GM12873 (cell line): ENCODE measurements at regions not wholly inside any gene's neighbourhood (a gene's known extent, or its start where the extent isn't known, plus 50 kb on each side); places are given as distances from the start of the nearest gene placed in this dataset.

ENCODE experiments used
- TF ChIP-seq, protein P1 (sequence below): IDR thresholded peaks from 2 replicates; pipeline ENCODE4 v1.5.1; 2012; ENCODE audit warnings: low read depth, mild to moderate bottlenecking, moderate library complexity, low read length, control low read depth; ENCODE audit not compliant: insufficient read depth; ENCODE audit errors: missing control alignments

DNA sequence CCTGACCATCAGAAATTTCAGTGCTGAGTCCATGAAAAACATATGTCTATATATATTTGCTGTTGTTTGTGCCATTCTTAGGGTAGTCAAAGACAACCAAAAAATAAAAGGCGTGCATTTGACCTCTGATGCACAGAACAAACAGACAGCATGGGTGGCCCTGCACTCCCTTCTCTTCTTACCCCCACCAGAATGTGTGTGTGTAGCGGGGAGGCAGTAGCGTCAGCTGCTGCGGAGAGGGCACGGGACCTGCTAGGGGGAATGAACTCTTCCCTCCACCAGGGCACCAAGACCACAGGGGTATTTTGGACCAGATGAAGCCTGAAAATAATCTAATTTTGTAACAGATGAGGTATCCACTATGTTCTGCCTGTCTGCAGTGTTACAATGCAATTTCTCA is 277.7 kb upstream of the ZNF32 start:
- TF ChIP-seq, protein P1, sequence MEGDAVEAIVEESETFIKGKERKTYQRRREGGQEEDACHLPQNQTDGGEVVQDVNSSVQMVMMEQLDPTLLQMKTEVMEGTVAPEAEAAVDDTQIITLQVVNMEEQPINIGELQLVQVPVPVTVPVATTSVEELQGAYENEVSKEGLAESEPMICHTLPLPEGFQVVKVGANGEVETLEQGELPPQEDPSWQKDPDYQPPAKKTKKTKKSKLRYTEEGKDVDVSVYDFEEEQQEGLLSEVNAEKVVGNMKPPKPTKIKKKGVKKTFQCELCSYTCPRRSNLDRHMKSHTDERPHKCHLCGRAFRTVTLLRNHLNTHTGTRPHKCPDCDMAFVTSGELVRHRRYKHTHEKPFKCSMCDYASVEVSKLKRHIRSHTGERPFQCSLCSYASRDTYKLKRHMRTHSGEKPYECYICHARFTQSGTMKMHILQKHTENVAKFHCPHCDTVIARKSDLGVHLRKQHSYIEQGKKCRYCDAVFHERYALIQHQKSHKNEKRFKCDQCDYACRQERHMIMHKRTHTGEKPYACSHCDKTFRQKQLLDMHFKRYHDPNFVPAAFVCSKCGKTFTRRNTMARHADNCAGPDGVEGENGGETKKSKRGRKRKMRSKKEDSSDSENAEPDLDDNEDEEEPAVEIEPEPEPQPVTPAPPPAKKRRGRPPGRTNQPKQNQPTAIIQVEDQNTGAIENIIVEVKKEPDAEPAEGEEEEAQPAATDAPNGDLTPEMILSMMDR, result no peak

DNA sequence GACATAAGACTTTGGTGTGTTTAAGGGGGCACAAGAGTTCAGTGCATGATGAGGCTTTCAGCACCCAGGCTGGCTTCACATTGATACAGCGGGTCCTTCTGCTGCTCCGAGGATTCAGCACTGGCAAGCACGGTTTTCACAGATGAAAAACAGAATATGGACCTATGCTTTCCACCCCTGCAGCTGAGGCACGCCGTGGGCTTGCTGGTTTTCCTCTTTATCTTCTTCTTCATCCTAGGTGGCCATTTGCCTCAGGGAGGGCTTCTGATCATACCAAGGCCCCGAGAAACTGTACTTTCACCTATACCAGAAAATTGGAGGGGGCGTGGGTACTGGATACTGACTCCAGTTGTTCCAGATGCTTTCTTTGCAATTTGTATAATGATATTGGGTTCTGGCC is 277.1 kb upstream of the ZNF32 start:
- TF ChIP-seq, protein P1, result no peak

DNA sequence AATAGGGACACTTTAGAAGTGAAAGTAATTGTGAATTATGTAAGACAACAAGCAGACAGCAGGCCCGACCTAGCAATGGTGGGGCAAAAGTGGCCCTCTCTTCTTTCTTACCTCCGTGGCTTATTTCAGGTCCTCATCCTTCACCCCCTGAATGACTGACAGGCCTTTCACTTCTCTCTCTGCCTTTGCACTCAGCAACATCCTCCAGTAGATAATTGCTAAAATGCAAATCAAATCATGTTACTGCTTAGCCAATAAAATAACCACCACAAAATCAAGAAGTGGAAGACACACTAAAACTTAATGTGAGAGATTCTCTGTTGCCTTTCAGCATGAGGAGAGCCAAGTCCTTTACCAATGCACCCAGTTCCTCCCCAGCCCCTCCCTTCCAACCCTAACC is 274.6 kb upstream of the ZNF32 start:
- TF ChIP-seq, protein P1, result no peak

DNA sequence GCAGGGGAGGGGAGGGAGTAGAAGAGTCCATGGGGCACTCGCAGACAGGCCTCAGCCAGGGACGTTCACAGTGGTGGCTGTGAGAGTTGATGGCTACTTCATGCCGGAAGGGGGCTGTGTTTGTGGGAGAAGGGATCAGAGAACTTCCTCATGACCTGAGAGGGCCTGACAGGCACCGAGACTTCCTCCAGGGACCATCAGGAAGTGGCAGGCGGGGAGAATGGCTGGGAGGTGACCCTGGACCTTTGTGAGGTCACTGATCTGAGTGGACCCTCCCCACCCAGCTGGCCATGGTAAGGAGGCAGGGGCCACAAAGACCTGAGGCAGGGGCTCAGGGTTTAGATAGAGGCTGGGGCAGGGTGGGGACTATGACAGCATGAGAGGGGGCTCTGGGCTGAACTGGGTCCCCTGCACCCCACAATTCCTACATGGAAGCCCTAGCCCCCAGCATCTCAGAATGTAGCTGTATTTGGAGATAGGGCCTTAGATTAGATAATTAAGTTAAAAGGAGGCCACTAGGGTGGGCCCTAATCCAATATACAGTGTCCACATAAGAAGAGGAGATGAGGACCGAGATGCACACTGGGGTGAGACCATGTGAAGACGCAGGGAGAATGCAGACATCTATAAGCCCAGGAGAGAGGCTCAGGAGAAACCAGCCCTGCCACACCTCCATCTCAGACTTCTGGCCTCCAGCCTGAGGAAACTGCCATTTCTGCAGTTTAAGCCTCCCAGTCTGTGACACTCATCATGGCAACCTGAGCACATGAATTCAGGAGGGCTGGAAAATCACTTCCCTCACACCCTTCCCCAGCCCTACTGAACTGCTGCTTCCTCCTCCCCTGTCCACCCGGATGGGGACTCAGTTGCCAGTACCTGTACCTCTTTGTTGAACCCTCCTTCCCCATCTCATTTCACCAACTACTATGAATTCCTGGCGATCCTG is 273.9 kb upstream of the ZNF32 start:
- TF ChIP-seq, protein P1, result no peak

DNA sequence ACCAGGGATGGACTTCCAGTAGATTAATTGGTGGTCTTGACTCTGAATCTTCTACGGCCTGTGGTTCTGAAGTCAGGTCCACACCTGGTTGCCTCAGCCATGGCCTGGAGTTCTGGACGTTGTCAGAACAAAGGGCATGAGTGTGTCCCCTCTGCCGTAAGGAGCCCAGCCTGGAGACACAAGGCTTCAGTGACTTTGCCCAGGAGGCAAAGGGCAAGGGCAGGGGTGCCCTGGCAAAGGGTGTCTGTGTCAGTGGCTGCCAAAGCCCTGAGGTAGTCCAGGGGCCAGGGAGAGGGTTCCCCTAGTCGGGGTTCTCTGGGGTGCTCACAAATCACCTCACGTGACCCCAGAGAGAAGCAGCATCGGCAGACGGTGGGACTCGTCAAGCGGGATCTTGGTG is 273.2 kb upstream of the ZNF32 start:
- TF ChIP-seq, protein P1, result no peak

DNA sequence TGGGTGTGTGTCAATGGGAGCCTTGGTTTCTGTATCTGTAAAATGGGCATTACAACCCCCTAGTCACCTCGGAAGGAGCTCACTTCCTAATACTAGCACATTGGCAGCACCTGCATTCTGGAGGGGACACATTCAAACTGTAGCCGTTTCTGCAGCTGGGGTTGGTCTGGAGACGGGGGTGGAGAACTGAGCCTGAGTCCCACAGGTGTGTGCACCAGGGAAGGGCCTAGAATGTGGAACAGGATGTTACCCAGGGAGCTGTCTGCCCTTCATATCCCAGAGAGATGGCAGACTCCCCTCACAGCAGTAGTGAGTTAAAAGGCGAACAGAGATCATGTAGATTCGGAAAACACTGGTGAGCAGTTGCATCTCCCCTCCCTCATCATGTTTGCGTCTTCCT is 272.8 kb upstream of the ZNF32 start:
- TF ChIP-seq, protein P1, result no peak

DNA sequence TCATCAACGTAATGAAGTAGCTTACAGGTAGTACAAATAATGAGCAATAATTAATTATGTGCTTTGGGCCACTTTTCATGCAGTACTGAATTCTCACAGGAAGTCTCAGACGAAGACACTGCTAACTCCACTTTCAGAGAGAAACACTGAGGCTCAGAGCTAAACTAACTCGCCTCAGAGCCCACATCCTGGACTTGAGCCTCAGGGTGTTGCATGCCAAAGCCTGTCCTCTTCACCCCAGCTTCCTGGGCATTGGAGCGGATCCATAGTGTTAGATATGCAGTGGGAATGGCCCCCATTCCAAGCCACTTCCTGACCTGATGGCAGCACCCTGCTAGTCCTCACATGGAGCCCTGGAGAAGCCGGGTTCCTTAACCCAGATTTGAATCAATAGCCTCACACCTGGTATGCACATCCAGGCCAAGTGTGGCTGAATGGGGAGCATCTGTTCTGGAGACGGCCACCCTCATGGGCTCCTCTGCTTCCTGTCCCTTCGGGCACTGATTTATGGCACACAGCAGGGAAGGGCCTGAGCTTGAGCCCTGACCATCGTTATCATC is 265.1 kb upstream of the ZNF32 start:
- TF ChIP-seq, protein P1, result no peak
